Suprapubic skin (tissue), 3 donors: ENCODE measurements at regions not wholly inside any gene's neighbourhood (a gene's known extent, or its start where the extent isn't known, plus 50 kb on each side); places are given as distances from the start of the nearest gene placed in this dataset.

ENCODE experiments used
- CTCF ChIP-seq, 2 donors: fragments of 200-600 bp in 1 of 2; fragments of 450-650 bp in 1 of 2; sonication (generic) in 1 of 2; IDR thresholded peaks; one replicate each; pipeline ENCODE4 v1.5.1; 2016 to 2019; ENCODE audit warnings: antibody characterized with exemption in 2 of 2, mild to moderate bottlenecking in 1 of 2, moderate library complexity in 1 of 2
- POLR2AphosphoS5 ChIP-seq, 3 donors: sonication (generic); formaldehyde crosslinking; IDR thresholded peaks; one replicate each; pipeline ENCODE4 v1.6.1; 2017; ENCODE audit warnings: antibody characterized with exemption in 3 of 3

- TF ChIP-seq POLR2AphosphoS5 (IDR thresholded peaks at IDR 0.05) (no peak), CTCF (IDR thresholded peaks at IDR 0.05) (no peak)
Measured at GRCh38 chrX:4754878-4755604, 1041.6 kb upstream of the PRKX start.
